DND-41 (cell line): ENCODE measurements at regions not wholly inside any gene's neighbourhood (a gene's known extent, or its start where the extent isn't known, plus 50 kb on each side); places are given as distances from the start of the nearest gene placed in this dataset.

ENCODE experiments used
- CTCF ChIP-seq: IDR thresholded peaks from 2 replicates; pipeline ENCODE4 v1.5.1; 2012; ENCODE audit warnings: borderline replicate concordance, low read length, moderate library complexity, mild to moderate bottlenecking; ENCODE audit not compliant: poor library complexity, severe bottlenecking; ENCODE audit errors: extremely low read depth
- EZH2 ChIP-seq: IDR thresholded peaks from 3 replicates; pipeline ENCODE4 v1.6.1; 2012; ENCODE audit warnings: borderline replicate concordance, low read depth, mild to moderate bottlenecking, moderate library complexity, low read length, inconsistent platforms; ENCODE audit not compliant: severe bottlenecking

GRCh38 chr13:89902223-89902622 lies 1445.3 kb upstream of the MIR17HG start:
- TF ChIP-seq CTCF: no peak
- no peak for TF ChIP-seq EZH2
